Upper lobe of left lung (tissue), 4 donors: ENCODE measurements at regions not wholly inside any gene's neighbourhood (a gene's known extent, or its start where the extent isn't known, plus 50 kb on each side); places are given as distances from the start of the nearest gene placed in this dataset.

Experiments
- EP300 ChIP-seq, 4 donors: sonication (generic); formaldehyde crosslinking; IDR thresholded peaks; one replicate each; pipeline ENCODE4 v1.5.1; 2017; ENCODE audit warnings: antibody characterized with exemption in 4 of 4, control low read depth in 2 of 4
- POLR2A ChIP-seq, 4 donors: fragments of 450-650 bp; IDR thresholded peaks; one replicate each; pipeline ENCODE4 v1.5.1; 2016 to 2017; ENCODE audit warnings: antibody characterized with exemption in 4 of 4, mild to moderate bottlenecking in 2 of 4
- POLR2AphosphoS5 ChIP-seq, 2 donors: sonication (generic); formaldehyde crosslinking; IDR thresholded peaks; one replicate each; pipeline ENCODE4 v1.5.1; 2017; ENCODE audit warnings: antibody characterized with exemption in 2 of 2
- TF ChIP-seq, protein P1 (sequence below), 6 experiments: fragments of 450-650 bp in 4 of 6; fragments of 200-600 bp in 2 of 6; sonication (generic) in 2 of 6; IDR thresholded peaks; one replicate each; pipeline ENCODE4 v1.5.1; 2016 to 2019; ENCODE audit warnings: antibody characterized with exemption in 6 of 6

DNA sequence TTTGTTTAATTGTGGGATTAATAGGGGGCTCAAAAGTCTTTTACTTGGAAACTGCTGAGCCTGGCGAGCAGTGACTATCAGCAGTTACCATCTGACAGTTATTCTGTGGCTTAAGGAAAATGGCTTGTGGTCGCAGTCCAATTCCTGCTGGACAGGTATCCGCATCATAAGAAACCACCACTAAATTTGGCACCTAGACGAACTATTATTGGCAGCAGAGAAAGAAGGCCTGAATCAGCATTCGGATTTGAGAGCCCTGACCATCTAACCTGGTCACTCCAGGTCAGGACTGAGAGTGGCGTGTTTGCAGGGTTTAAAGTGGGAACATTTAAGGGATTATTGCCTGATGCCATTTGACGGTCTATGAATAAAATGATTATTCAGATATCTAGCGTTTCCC is 146.4 kb downstream of the RPS12 start:
- no peak for TF ChIP-seq EP300 (IDR thresholded peaks at IDR 0.05)
- TF ChIP-seq, protein P1, sequence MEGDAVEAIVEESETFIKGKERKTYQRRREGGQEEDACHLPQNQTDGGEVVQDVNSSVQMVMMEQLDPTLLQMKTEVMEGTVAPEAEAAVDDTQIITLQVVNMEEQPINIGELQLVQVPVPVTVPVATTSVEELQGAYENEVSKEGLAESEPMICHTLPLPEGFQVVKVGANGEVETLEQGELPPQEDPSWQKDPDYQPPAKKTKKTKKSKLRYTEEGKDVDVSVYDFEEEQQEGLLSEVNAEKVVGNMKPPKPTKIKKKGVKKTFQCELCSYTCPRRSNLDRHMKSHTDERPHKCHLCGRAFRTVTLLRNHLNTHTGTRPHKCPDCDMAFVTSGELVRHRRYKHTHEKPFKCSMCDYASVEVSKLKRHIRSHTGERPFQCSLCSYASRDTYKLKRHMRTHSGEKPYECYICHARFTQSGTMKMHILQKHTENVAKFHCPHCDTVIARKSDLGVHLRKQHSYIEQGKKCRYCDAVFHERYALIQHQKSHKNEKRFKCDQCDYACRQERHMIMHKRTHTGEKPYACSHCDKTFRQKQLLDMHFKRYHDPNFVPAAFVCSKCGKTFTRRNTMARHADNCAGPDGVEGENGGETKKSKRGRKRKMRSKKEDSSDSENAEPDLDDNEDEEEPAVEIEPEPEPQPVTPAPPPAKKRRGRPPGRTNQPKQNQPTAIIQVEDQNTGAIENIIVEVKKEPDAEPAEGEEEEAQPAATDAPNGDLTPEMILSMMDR (IDR thresholded peaks at IDR 0.05): no peak
- TF ChIP-seq POLR2A (IDR thresholded peaks at IDR 0.05): no peak
- no peak for TF ChIP-seq POLR2AphosphoS5 (IDR thresholded peaks at IDR 0.05)
